Skeletal muscle tissue (tissue), 3 donors: ENCODE measurements at regions not wholly inside any gene's neighbourhood (a gene's known extent, or its start where the extent isn't known, plus 50 kb on each side); places are given as distances from the start of the nearest gene placed in this dataset.

Experiments
- H3K27ac ChIP-seq: one replicate; pipeline ENCODE4 v1.7.0; 2013; ENCODE audit warnings: mild to moderate bottlenecking, low read depth, low read length, inconsistent platforms
- H3K27me3 ChIP-seq, 3 donors: one replicate each; pipeline ENCODE4 v1.7.0; 2013; ENCODE audit warnings: low read length in 3 of 3; ENCODE audit not compliant: control insufficient read depth in 3 of 3, insufficient read depth in 3 of 3
- H3K36me3 ChIP-seq, 3 donors: one replicate each; pipeline ENCODE4 v1.7.0; 2013; ENCODE audit warnings: low read length in 3 of 3; ENCODE audit not compliant: control insufficient read depth in 3 of 3, insufficient read depth in 3 of 3
- H3K4me1 ChIP-seq, 3 donors: one replicate each; pipeline ENCODE4 v1.7.0; 2013; ENCODE audit warnings: low read length in 3 of 3, mild to moderate bottlenecking in 3 of 3; ENCODE audit not compliant: control insufficient read depth in 3 of 3, insufficient read depth in 3 of 3
- H3K4me3 ChIP-seq, 3 donors: one replicate each; pipeline ENCODE4 v1.7.0; 2013; ENCODE audit warnings: low read length in 3 of 3
- H3K9ac ChIP-seq, 3 donors: one replicate each; pipeline ENCODE4 v1.7.0; 2013; ENCODE audit warnings: low read length in 3 of 3, mild to moderate bottlenecking in 3 of 3, moderate library complexity in 2 of 3, low read depth in 1 of 3
- H3K9me3 ChIP-seq, 3 donors: one replicate each; pipeline ENCODE4 v1.7.0; 2013; ENCODE audit warnings: low read length in 3 of 3; ENCODE audit not compliant: control insufficient read depth in 3 of 3
- donor health status: Osteomylitis.

- Histone ChIP-seq H3K36me3 (no peaks in the 10 kb centered on the region), H3K4me1 (no peaks in the 10 kb centered on the region), H3K27ac (no peak overlapping the region), H3K9ac (no peak overlapping the region), H3K4me3 (no peak overlapping the region), H3K27me3 (no peaks in the 10 kb centered on the region), H3K9me3 (no peaks in the 10 kb centered on the region)
Measured at GRCh38 chr3:117141812-117142211, 432.2 kb downstream of the TUSC7 start.

DNA sequence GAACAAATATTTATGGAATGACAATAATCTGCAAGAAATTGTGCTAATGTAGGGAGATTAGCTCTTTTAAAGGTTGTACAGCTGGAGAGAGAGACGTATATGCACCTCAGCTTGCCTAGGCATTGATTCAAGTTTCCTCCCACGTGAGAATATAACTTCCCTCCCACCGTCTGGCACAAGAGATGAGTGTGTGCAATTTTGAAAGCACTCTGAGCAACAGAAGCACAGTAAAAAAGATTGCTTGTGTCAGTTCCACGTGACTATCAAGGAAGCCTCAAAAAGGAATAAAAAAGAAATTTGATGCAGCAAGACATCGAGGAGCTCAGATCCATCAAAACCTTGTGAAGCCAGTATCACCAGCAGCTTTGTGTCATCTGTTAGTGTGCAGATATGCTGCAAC is 435.3 kb downstream of the TUSC7 start:
- Histone ChIP-seq H3K9me3 (no peaks in the 10 kb centered on the region), H3K27me3 (no peaks in the 10 kb centered on the region), H3K27ac (no peak overlapping the region), H3K4me1 (no peaks in the 10 kb centered on the region), H3K36me3 (no peaks in the 10 kb centered on the region), H3K4me3 (no peak overlapping the region), H3K9ac (no peak overlapping the region)

DNA sequence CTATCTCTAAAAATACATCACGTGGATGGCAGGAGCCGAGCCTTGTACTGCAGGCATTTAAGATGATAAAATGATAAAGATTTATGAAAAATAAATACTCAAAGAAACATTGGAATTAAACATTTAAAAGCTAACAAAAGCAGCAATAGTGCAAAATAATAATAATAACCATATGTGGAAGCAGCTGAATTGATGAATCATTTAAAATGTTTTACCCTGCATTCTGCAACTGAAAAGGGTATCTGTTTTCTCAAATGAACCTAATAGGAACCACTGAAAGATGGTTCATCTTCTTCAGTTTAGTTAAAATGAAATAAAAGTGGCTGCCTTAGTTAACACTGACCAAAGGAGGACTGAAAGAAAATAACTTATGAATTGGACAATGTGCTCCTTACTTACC is 436.1 kb downstream of the TUSC7 start:
- Histone ChIP-seq H3K9ac (no peak overlapping the region), H3K27ac (no peak overlapping the region), H3K4me1 (no peaks in the 10 kb centered on the region), H3K4me3 (no peak overlapping the region), H3K36me3 (no peaks in the 10 kb centered on the region), H3K27me3 (no peaks in the 10 kb centered on the region), H3K9me3 (no peaks in the 10 kb centered on the region)

GRCh38 chr3:117146571-117146970 is 437.0 kb downstream of the TUSC7 start:
- no peaks in the 10 kb centered on the region for H3K9me3 ChIP-seq
- H3K36me3 ChIP-seq, result no peaks in the 10 kb centered on the region
- H3K27me3 ChIP-seq, result no peaks in the 10 kb centered on the region
- H3K4me3 ChIP-seq, result no peak overlapping the region
- H3K4me1 ChIP-seq, result no peaks in the 10 kb centered on the region
- H3K27ac ChIP-seq, result no peak overlapping the region
- no peak overlapping the region for H3K9ac ChIP-seq

GRCh38 chr3:117149584-117149983 is 440.0 kb downstream of the TUSC7 start:
- Histone ChIP-seq H3K27ac (no peak overlapping the region), H3K4me1 (no peaks in the 10 kb centered on the region), H3K9me3 (no peaks in the 10 kb centered on the region), H3K4me3 (no peak overlapping the region), H3K36me3 (no peaks in the 10 kb centered on the region), H3K9ac (no peak overlapping the region), H3K27me3 (no peaks in the 10 kb centered on the region)

DNA sequence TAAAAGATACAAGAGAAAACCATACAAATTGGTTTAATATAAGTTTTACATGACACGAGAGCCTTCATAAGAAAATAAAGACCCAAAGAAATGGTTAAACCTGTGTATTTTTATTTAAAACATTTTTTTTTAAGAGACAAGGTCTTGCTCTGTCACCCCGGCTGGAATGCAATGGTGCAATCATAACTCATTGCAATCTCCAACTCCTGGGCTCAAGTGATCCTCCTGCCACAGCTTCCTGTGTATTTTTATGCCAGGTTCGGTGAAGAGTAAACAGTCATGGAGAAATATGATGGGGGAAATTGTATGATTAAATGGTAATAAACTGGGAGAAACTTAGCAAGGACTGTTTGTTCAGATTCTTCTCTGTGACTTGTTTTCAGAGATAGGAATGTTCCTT is 441.0 kb downstream of the TUSC7 start:
- H3K27me3 ChIP-seq, result no peaks in the 10 kb centered on the region
- H3K4me1 ChIP-seq, result no peaks in the 10 kb centered on the region
- H3K4me3 ChIP-seq, result no peak overlapping the region
- H3K9ac ChIP-seq, result no peak overlapping the region
- no peaks in the 10 kb centered on the region for H3K9me3 ChIP-seq
- H3K36me3 ChIP-seq, result no peaks in the 10 kb centered on the region
- H3K27ac ChIP-seq, result no peak overlapping the region

GRCh38 chr3:117160176-117160575 is 450.6 kb downstream of the TUSC7 start:
- Histone ChIP-seq H3K36me3 (no peaks in the 10 kb centered on the region), H3K27ac (no peak overlapping the region), H3K9ac (no peak overlapping the region), H3K4me3 (no peak overlapping the region), H3K9me3 (no peaks in the 10 kb centered on the region), H3K27me3 (no peaks in the 10 kb centered on the region), H3K4me1 (no peaks in the 10 kb centered on the region)

DNA sequence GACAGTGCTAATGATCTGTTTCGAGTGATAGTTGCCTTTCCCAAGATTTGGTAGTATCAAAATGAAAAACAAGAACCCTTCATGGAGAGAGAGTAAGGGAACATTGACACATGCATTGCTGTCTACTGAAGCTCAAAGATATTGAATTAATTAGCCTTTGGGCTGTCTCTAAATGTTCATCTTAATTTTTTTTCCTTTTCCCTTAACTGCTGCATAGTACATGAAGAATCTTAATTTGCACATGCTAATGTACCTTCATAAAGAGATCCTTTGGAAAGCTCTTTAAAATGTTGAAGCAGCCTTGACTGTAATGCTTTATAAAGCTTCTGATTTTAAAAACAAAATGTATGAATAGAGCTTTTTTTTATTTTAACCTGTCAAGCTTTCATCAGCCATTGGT is 452.2 kb downstream of the TUSC7 start:
- Histone ChIP-seq H3K9ac (no peak overlapping the region), H3K4me1 (no peaks in the 10 kb centered on the region), H3K27ac (no peak overlapping the region), H3K36me3 (no peaks in the 10 kb centered on the region), H3K27me3 (no peaks in the 10 kb centered on the region), H3K9me3 (no peaks in the 10 kb centered on the region), H3K4me3 (no peak overlapping the region)

GRCh38 chr3:117165176-117165575 is 455.6 kb downstream of the TUSC7 start:
- H3K27ac ChIP-seq, result no peak overlapping the region
- H3K36me3 ChIP-seq, result no peaks in the 10 kb centered on the region
- no peak overlapping the region for H3K9ac ChIP-seq
- H3K9me3 ChIP-seq, result no peaks in the 10 kb centered on the region
- no peaks in the 10 kb centered on the region for H3K4me1 ChIP-seq
- no peaks in the 10 kb centered on the region for H3K27me3 ChIP-seq
- no peak overlapping the region for H3K4me3 ChIP-seq

DNA sequence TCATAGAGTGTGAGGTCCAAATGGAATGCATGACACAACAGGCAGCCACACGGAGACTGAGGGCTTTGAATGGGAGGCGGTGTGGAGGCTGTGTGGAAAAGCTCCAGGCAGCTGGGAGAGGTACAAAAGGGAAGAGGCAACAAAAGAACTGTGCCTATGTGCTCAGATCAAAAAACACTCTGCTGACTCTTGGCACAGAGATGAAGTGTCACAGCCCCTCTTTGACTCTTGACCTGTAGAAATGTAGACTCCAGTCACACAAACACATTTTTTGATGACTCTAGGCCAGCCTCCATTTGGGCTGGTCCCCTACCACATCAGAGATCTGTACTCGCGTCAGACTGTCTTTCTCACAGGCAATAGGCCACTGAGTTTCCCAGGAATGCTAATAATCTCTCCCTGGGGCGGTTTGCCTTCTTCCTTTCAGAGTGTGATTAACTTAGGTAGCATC is 456.0 kb downstream of the TUSC7 start:
- H3K36me3 ChIP-seq, result no peaks in the 10 kb centered on the region
- no peak overlapping the region for H3K27ac ChIP-seq
- H3K4me1 ChIP-seq, result no peaks in the 10 kb centered on the region
- no peak overlapping the region for H3K4me3 ChIP-seq
- H3K27me3 ChIP-seq, result no peaks in the 10 kb centered on the region
- no peaks in the 10 kb centered on the region for H3K9me3 ChIP-seq
- no peak overlapping the region for H3K9ac ChIP-seq

- no peak overlapping the region for H3K4me3 ChIP-seq
- no peak overlapping the region for H3K9ac ChIP-seq
- no peaks in the 10 kb centered on the region for H3K4me1 ChIP-seq
- H3K9me3 ChIP-seq, result no peaks in the 10 kb centered on the region
- no peak overlapping the region for H3K27ac ChIP-seq
- H3K27me3 ChIP-seq, result no peaks in the 10 kb centered on the region
- H3K36me3 ChIP-seq, result no peaks in the 10 kb centered on the region
Measured at GRCh38 chr3:117168896-117169295, 459.3 kb downstream of the TUSC7 start.
